ENCODE measurements at regions not wholly inside any gene's neighbourhood (a gene's known extent, or its start where the extent isn't known, plus 50 kb on each side); places are given as distances from the start of the nearest gene placed in this dataset.

GRCh38 chr18:29146068-29146467 lies 969.1 kb upstream of the CDH2 start:
- Histone ChIP-seq H3K9ac (ENCODE audit: low read length) (no peak overlapping the region), H3K4me1 (ENCODE audit: control insufficient read depth in 1 of 2, insufficient read depth in 2 of 2, low read length in 2 of 2) (no peaks in the 10 kb centered on the region), H3K4me2 (ENCODE audit: low read length) (no peak overlapping the region), H3K79me1 (ENCODE audit: low read length) (no peaks in the 10 kb centered on the region), H3K27me3 (ENCODE audit: insufficient read depth, low read length) (no peaks in the 10 kb centered on the region), H3K36me3 (ENCODE audit: control insufficient read depth in 1 of 2, insufficient read depth in 2 of 2, low read length in 2 of 2) (no peaks in the 10 kb centered on the region), H3K4me3 (ENCODE audit: low read depth, low read length) (no peak overlapping the region), H3K9me3 (ENCODE audit: insufficient read depth, low read depth, low read length) (no peaks in the 10 kb centered on the region), H3K23ac (ENCODE audit: low read length) (no peak overlapping the region), H2BK12ac (ENCODE audit: low read length) (no peak overlapping the region), H2BK5ac (ENCODE audit: low read depth, low read length, poor library complexity) (no peak overlapping the region), H3K79me2 (ENCODE audit: control insufficient read depth, insufficient read depth, low read length, poor library complexity) (no peaks in the 10 kb centered on the region), H3K4ac (ENCODE audit: low read depth, low read length) (no peak overlapping the region), H3K27ac (ENCODE audit: low read depth, low read length) (no peak overlapping the region), H4K8ac (ENCODE audit: low read depth, low read length) (no peak overlapping the region), H2BK120ac (ENCODE audit: insufficient read depth, low read length, poor library complexity) (no peak overlapping the region), H3K14ac (ENCODE audit: low read length) (no peak overlapping the region), H3K18ac (ENCODE audit: low read length) (no peak overlapping the region), H4K91ac (ENCODE audit: low read depth, low read length) (no peak overlapping the region), H2AFZ (ENCODE audit: insufficient read depth, low read length, poor library complexity) (no peak overlapping the region), H2AK5ac (ENCODE audit: low read length) (no peak overlapping the region), H4K12ac (ENCODE audit: low read depth, low read length) (no peak overlapping the region)
- DNase-seq, result no peak
- WGBS (ENCODE audit: extremely low coverage, insufficient coverage, insufficient read length), result no CpG with 5 or more reads among the region's 4 CpGs

GRCh38 chr18:29140590-29140989 lies 963.7 kb upstream of the CDH2 start:
- Histone ChIP-seq H2BK5ac (ENCODE audit: low read depth, low read length, poor library complexity) (no peak overlapping the region), H3K23ac (ENCODE audit: low read length) (no peak overlapping the region), H2BK120ac (ENCODE audit: insufficient read depth, low read length, poor library complexity) (no peak overlapping the region), H3K79me1 (ENCODE audit: low read length) (no peaks in the 10 kb centered on the region), H3K4ac (ENCODE audit: low read depth, low read length) (no peak overlapping the region), H2BK12ac (ENCODE audit: low read length) (no peak overlapping the region), H3K14ac (ENCODE audit: low read length) (no peak overlapping the region), H3K9ac (ENCODE audit: low read length) (no peak overlapping the region), H3K4me3 (ENCODE audit: low read depth, low read length) (no peak overlapping the region), H4K8ac (ENCODE audit: low read depth, low read length) (no peak overlapping the region), H3K4me2 (ENCODE audit: low read length) (no peak overlapping the region), H3K79me2 (ENCODE audit: control insufficient read depth, insufficient read depth, low read length, poor library complexity) (no peaks in the 10 kb centered on the region), H4K91ac (ENCODE audit: low read depth, low read length) (no peak overlapping the region), H2AFZ (ENCODE audit: insufficient read depth, low read length, poor library complexity) (no peak overlapping the region), H2AK5ac (ENCODE audit: low read length) (no peak overlapping the region), H3K27ac (ENCODE audit: low read depth, low read length) (no peak overlapping the region), H3K4me1 (ENCODE audit: control insufficient read depth in 1 of 2, insufficient read depth in 2 of 2, low read length in 2 of 2) (no peaks in the 10 kb centered on the region), H3K9me3 (ENCODE audit: insufficient read depth, low read depth, low read length) (no peaks in the 10 kb centered on the region), H3K36me3 (ENCODE audit: control insufficient read depth in 1 of 2, insufficient read depth in 2 of 2, low read length in 2 of 2) (no peaks in the 10 kb centered on the region), H3K18ac (ENCODE audit: low read length) (no peak overlapping the region), H3K27me3 (ENCODE audit: insufficient read depth, low read length) (no peaks in the 10 kb centered on the region), H4K12ac (ENCODE audit: low read depth, low read length) (no peak overlapping the region)
- DNase-seq, result no peak
- WGBS (ENCODE audit: extremely low coverage, insufficient coverage, insufficient read length), result no CpG with 5 or more reads among the region's 2 CpGs

GRCh38 chr18:29137773-29138495 lies 961.0 kb upstream of the CDH2 start:
- Histone ChIP-seq H3K14ac (ENCODE audit: low read length) (no peak overlapping the region), H4K12ac (ENCODE audit: low read depth, low read length) (no peak overlapping the region), H3K79me1 (ENCODE audit: low read length) (no peaks in the 10 kb centered on the region), H3K18ac (ENCODE audit: low read length) (no peak overlapping the region), H3K4ac (ENCODE audit: low read depth, low read length) (no peak overlapping the region), H2BK120ac (ENCODE audit: insufficient read depth, low read length, poor library complexity) (no peak overlapping the region), H3K9ac (ENCODE audit: low read length) (no peak overlapping the region), H2BK5ac (ENCODE audit: low read depth, low read length, poor library complexity) (no peak overlapping the region), H3K27me3 (ENCODE audit: insufficient read depth, low read length) (no peaks in the 10 kb centered on the region), H2AFZ (ENCODE audit: insufficient read depth, low read length, poor library complexity) (no peak overlapping the region), H3K79me2 (ENCODE audit: control insufficient read depth, insufficient read depth, low read length, poor library complexity) (no peaks in the 10 kb centered on the region), H3K36me3 (ENCODE audit: control insufficient read depth in 1 of 2, insufficient read depth in 2 of 2, low read length in 2 of 2) (no peaks in the 10 kb centered on the region), H3K23ac (ENCODE audit: low read length) (no peak overlapping the region), H2AK5ac (ENCODE audit: low read length) (no peak overlapping the region), H3K27ac (ENCODE audit: low read depth, low read length) (no peak overlapping the region), H3K4me3 (ENCODE audit: low read depth, low read length) (no peak overlapping the region), H3K4me2 (ENCODE audit: low read length) (no peak overlapping the region), H4K91ac (ENCODE audit: low read depth, low read length) (no peak overlapping the region), H3K9me3 (ENCODE audit: insufficient read depth, low read depth, low read length) (no peaks in the 10 kb centered on the region), H3K4me1 (ENCODE audit: control insufficient read depth in 1 of 2, insufficient read depth in 2 of 2, low read length in 2 of 2) (no peaks in the 10 kb centered on the region), H2BK12ac (ENCODE audit: low read length) (no peak overlapping the region), H4K8ac (ENCODE audit: low read depth, low read length) (no peak overlapping the region)
- no peak for DNase-seq
- WGBS (ENCODE audit: extremely low coverage, insufficient coverage, insufficient read length), result no CpG with 5 or more reads among the region's 1 CpG

- Histone ChIP-seq H3K36me3 (ENCODE audit: control insufficient read depth in 1 of 2, insufficient read depth in 2 of 2, low read length in 2 of 2) (no peaks in the 10 kb centered on the region), H3K14ac (ENCODE audit: low read length) (no peak overlapping the region), H3K9ac (ENCODE audit: low read length) (no peak overlapping the region), H3K23ac (ENCODE audit: low read length) (no peak overlapping the region), H2AFZ (ENCODE audit: insufficient read depth, low read length, poor library complexity) (no peak overlapping the region), H3K4me2 (ENCODE audit: low read length) (no peak overlapping the region), H3K18ac (ENCODE audit: low read length) (no peak overlapping the region), H2BK5ac (ENCODE audit: low read depth, low read length, poor library complexity) (no peak overlapping the region), H2BK120ac (ENCODE audit: insufficient read depth, low read length, poor library complexity) (no peak overlapping the region), H2BK12ac (ENCODE audit: low read length) (no peak overlapping the region), H4K8ac (ENCODE audit: low read depth, low read length) (no peak overlapping the region), H4K12ac (ENCODE audit: low read depth, low read length) (no peak overlapping the region), H2AK5ac (ENCODE audit: low read length) (no peak overlapping the region), H4K91ac (ENCODE audit: low read depth, low read length) (no peak overlapping the region), H3K9me3 (ENCODE audit: insufficient read depth, low read depth, low read length) (no peaks in the 10 kb centered on the region), H3K27ac (ENCODE audit: low read depth, low read length) (no peak overlapping the region), H3K79me2 (ENCODE audit: control insufficient read depth, insufficient read depth, low read length, poor library complexity) (no peaks in the 10 kb centered on the region), H3K79me1 (ENCODE audit: low read length) (no peaks in the 10 kb centered on the region), H3K4me3 (ENCODE audit: low read depth, low read length) (no peak overlapping the region), H3K4ac (ENCODE audit: low read depth, low read length) (no peak overlapping the region), H3K4me1 (ENCODE audit: control insufficient read depth in 1 of 2, insufficient read depth in 2 of 2, low read length in 2 of 2) (no peaks in the 10 kb centered on the region), H3K27me3 (ENCODE audit: insufficient read depth, low read length) (no peaks in the 10 kb centered on the region)
- no CpG with 5 or more reads among the region's 1 CpG for WGBS (ENCODE audit: extremely low coverage, insufficient coverage, insufficient read length)
- DNase-seq, result no peak
Measured at GRCh38 chr18:29123706-29124530, 947.0 kb upstream of the CDH2 start.
